Activated naive CD4-positive, alpha-beta T cell (primary cell): ENCODE measurements at regions not wholly inside any gene's neighbourhood (a gene's known extent, or its start where the extent isn't known, plus 50 kb on each side); places are given as distances from the start of the nearest gene placed in this dataset.

ENCODE experiments used
- DNase-seq, 4 experiments: peaks; one replicate each; lab custom pipeline; 2025; lab: John Stamatoyannopoulos, UW

GRCh38 chr12:76219806-76220205, 128.4 kb downstream of the BBS10 start:
- no peak for DNase-seq

GRCh38 chr12:76216585-76217472, 131.4 kb downstream of the BBS10 start:
- DNase-seq, result no peak

- DNase-seq, result no peak
Measured at GRCh38 chr12:76208129-76208528, 123.6 kb upstream of the NAP1L1 start.

- no peak for DNase-seq
Measured at GRCh38 chr12:76206677-76207072, 122.2 kb upstream of the NAP1L1 start.

- DNase-seq, result no peak
Measured at GRCh38 chr12:76206039-76206676, 121.7 kb upstream of the NAP1L1 start.

- DNase-seq, result no peak
Measured at GRCh38 chr12:76202621-76203020, 118.1 kb upstream of the NAP1L1 start.

- DNase-seq, result no peak
Measured at GRCh38 chr12:76201758-76202157, 117.3 kb upstream of the NAP1L1 start.

GRCh38 chr12:76201316-76201715, 116.8 kb upstream of the NAP1L1 start:
- DNase-seq, result no peak

- no peak for DNase-seq
Measured at GRCh38 chr12:76199808-76200207, 115.3 kb upstream of the NAP1L1 start.

- DNase-seq, result no peak
Measured at GRCh38 chr12:76198839-76199238, 114.4 kb upstream of the NAP1L1 start.

- DNase-seq, result no peak
Measured at GRCh38 chr12:76197283-76197682, 112.8 kb upstream of the NAP1L1 start.

GRCh38 chr12:76195920-76196319, 111.4 kb upstream of the NAP1L1 start:
- DNase-seq, result no peak

- DNase-seq, result no peak
Measured at GRCh38 chr12:76194724-76195123, 110.2 kb upstream of the NAP1L1 start.

- DNase-seq, result no peak
Measured at GRCh38 chr12:76193961-76194360, 109.5 kb upstream of the NAP1L1 start.

GRCh38 chr12:76192416-76192815, 107.9 kb upstream of the NAP1L1 start:
- DNase-seq, result no peak

- DNase-seq, result no peak
Measured at GRCh38 chr12:76190299-76190698, 105.8 kb upstream of the NAP1L1 start.

GRCh38 chr12:76189851-76190250, 105.4 kb upstream of the NAP1L1 start:
- no peak for DNase-seq

GRCh38 chr12:76187177-76187576, 102.7 kb upstream of the NAP1L1 start:
- DNase-seq, result no peak

- no peak for DNase-seq
Measured at GRCh38 chr12:76186131-76186906, 101.8 kb upstream of the NAP1L1 start.

GRCh38 chr12:76183459-76184186, 99.1 kb upstream of the NAP1L1 start:
- no peak for DNase-seq

- no peak for DNase-seq
Measured at GRCh38 chr12:76180401-76181277, 96.2 kb upstream of the NAP1L1 start.
